Epithelial cell of esophagus (primary cell): ENCODE measurements at regions not wholly inside any gene's neighbourhood (a gene's known extent, or its start where the extent isn't known, plus 50 kb on each side); places are given as distances from the start of the nearest gene placed in this dataset.

Experiments used
- DNase-seq: peaks from one replicate; pipeline ENCODE4 v3.0.0; 2010; ENCODE audit warnings: low read depth
- H3K4me3 ChIP-seq: 2 replicates; pipeline ENCODE4 v1.5.1; 2011; ENCODE audit warnings: mild to moderate bottlenecking, low read length, control low read depth
- CTCF ChIP-seq: IDR thresholded peaks from 2 replicates; pipeline ENCODE4 v1.5.1; 2011; ENCODE audit warnings: low read depth, mild to moderate bottlenecking, low read length, control low read depth, inconsistent platforms; ENCODE audit not compliant: insufficient read depth; ENCODE audit errors: missing control alignments

GRCh38 chr12:105580821-105581352 is 250.4 kb downstream of the C12orf75 start:
- TF ChIP-seq CTCF, result no peak
- DNase-seq, result peak; percentile 48
- H3K4me3 ChIP-seq, result no peak overlapping the region

GRCh38 chr12:105581420-105581819 is 250.9 kb downstream of the C12orf75 start:
- TF ChIP-seq CTCF, result no peak

GRCh38 chr12:105585107-105585506 is 254.6 kb downstream of the C12orf75 start:
- H3K4me3 ChIP-seq, result no peak overlapping the region
- DNase-seq, result no peak
- TF ChIP-seq CTCF, result no peak

More at GRCh38 chr12:105581420-105581819, 250.9 kb downstream of the C12orf75 start:
- no peak overlapping the region for H3K4me3 ChIP-seq
- no peak for DNase-seq

GRCh38 chr12:105587237-105587636 is 256.7 kb downstream of the C12orf75 start:
- TF ChIP-seq CTCF, result no peak
- no peak overlapping the region for H3K4me3 ChIP-seq
- no peak for DNase-seq

- no peak for DNase-seq
- no peak for TF ChIP-seq CTCF
Measured at GRCh38 chr12:105588106-105588505, 257.6 kb downstream of the C12orf75 start.

GRCh38 chr12:105590571-105590970 is 260.1 kb downstream of the C12orf75 start:
- H3K4me3 ChIP-seq, result no peak overlapping the region
- peak; percentile 84 for DNase-seq
- no peak for TF ChIP-seq CTCF

More at GRCh38 chr12:105588106-105588505, 257.6 kb downstream of the C12orf75 start:
- H3K4me3 ChIP-seq, result no peak overlapping the region

- TF ChIP-seq CTCF, result no peak
- DNase-seq, result no peak
- H3K4me3 ChIP-seq, result no peak overlapping the region
Measured at GRCh38 chr12:105595440-105595839, 264.9 kb downstream of the C12orf75 start.
